NB4 (cell line): ENCODE measurements at regions not wholly inside any gene's neighbourhood (a gene's known extent, or its start where the extent isn't known, plus 50 kb on each side); places are given as distances from the start of the nearest gene placed in this dataset.
A peak's percentile ranks its signal among the peaks of the same experiment; 100 is the strongest.

Experiments
- DNase-seq: peaks from one replicate; pipeline ENCODE4 v3.0.0; 2010; ENCODE audit warnings: low read depth
- H3K4me3 ChIP-seq: one replicate; pipeline ENCODE4 v1.5.1; 2011; ENCODE audit warnings: mild to moderate bottlenecking, low read depth, low read length, moderate library complexity
- MYC ChIP-seq: IDR thresholded peaks from 2 replicates; pipeline ENCODE4 v1.6.1; 2011; ENCODE audit warnings: low read depth, low read length
- POLR2A ChIP-seq: IDR thresholded peaks from 2 replicates; pipeline ENCODE4 v1.6.1; 2011; ENCODE audit warnings: mild to moderate bottlenecking; ENCODE audit not compliant: insufficient read length; ENCODE audit errors: extremely low read depth
- TF ChIP-seq, protein P1 (sequence below): IDR thresholded peaks from 2 replicates; pipeline ENCODE4 v1.6.1; 2011; ENCODE audit warnings: low read depth, low read length
- TF ChIP-seq, protein P2 (sequence below): IDR thresholded peaks from one replicate; pipeline ENCODE4 v1.5.1; 2012; ENCODE audit warnings: low read depth, low read length

DNA sequence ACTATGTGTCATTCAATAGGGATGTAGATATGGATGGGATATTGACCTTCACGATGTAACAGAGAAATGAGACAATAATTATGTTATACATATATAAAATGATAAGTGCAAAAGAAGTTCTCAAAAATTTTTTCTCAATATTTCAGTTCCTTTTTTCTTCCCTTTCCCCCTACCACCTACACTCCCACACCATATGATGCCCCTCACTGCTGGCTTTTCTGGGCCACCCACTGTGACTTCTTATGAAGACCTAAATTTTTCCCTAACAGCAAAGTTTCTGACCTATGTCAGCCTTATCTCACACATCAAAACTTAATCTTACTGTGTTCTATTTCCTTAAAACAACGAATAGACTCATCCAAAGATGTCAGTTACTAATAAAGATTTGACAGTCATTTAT is 89.9 kb upstream of the MYLIP start:
- H3K4me3 ChIP-seq = no peak overlapping the region
- peak; percentile 24 for DNase-seq
- no peak for TF ChIP-seq MYC
- no peak for TF ChIP-seq POLR2A
- TF ChIP-seq, protein P1, sequence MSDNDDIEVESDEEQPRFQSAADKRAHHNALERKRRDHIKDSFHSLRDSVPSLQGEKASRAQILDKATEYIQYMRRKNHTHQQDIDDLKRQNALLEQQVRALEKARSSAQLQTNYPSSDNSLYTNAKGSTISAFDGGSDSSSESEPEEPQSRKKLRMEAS = no peak

DNA sequence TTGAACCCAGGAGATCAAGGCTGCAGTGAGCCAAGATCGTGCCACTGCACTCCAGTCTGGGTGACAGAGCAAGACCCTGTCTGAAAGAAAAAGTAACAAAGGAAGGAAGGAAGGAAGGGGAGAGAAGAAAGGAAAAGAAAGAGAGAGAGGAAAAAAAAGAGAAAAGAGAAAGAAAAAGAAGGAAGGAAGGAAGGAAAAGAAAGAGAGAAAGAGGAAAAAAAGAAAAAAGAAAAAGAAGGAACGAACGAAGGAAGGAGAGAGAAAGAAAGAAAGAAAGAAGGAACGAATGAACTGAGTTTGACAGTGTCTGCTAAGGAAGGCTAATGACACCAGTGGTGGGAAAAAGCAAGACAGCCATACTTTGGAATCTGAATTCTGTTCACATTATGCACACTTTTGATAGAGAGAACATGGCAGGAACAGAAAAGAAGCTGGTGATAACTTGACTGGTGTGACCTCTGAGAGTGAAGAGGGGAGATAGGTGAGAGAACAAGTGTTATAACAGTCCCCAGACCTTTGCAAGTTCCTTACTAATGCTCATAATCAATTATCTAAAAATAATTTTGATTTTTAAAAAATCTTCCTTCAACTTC is 93.3 kb upstream of the MYLIP start:
- TF ChIP-seq, protein P2, sequence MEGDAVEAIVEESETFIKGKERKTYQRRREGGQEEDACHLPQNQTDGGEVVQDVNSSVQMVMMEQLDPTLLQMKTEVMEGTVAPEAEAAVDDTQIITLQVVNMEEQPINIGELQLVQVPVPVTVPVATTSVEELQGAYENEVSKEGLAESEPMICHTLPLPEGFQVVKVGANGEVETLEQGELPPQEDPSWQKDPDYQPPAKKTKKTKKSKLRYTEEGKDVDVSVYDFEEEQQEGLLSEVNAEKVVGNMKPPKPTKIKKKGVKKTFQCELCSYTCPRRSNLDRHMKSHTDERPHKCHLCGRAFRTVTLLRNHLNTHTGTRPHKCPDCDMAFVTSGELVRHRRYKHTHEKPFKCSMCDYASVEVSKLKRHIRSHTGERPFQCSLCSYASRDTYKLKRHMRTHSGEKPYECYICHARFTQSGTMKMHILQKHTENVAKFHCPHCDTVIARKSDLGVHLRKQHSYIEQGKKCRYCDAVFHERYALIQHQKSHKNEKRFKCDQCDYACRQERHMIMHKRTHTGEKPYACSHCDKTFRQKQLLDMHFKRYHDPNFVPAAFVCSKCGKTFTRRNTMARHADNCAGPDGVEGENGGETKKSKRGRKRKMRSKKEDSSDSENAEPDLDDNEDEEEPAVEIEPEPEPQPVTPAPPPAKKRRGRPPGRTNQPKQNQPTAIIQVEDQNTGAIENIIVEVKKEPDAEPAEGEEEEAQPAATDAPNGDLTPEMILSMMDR = no peak
- no peak for TF ChIP-seq MYC
- TF ChIP-seq, protein P1 = no peak
- DNase-seq = no peak
- no peak overlapping the region for H3K4me3 ChIP-seq

DNA sequence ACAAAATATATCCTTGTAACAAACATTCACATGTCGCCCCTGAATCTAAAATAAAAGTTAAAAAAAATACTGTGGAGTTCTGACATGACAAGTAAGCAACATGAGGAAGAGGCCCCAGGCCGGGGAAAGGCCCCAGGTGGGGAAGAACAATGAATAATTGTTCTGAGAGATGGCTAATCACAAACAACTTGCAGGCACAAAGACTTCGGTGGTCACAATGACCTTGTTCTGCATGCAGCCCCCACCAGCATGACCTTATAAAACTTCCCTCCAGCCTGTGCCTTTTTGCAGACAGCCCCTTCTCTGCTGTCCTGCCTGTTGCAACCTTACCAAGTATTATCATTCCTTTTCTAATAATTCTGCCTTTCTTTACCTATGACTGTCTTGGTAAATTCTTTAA is 95.7 kb upstream of the MYLIP start:
- no peak for DNase-seq
- no peak overlapping the region for H3K4me3 ChIP-seq
- TF ChIP-seq, protein P1 = no peak
- TF ChIP-seq MYC (no peak), POLR2A (no peak)
- TF ChIP-seq, protein P2 = no peak

DNA sequence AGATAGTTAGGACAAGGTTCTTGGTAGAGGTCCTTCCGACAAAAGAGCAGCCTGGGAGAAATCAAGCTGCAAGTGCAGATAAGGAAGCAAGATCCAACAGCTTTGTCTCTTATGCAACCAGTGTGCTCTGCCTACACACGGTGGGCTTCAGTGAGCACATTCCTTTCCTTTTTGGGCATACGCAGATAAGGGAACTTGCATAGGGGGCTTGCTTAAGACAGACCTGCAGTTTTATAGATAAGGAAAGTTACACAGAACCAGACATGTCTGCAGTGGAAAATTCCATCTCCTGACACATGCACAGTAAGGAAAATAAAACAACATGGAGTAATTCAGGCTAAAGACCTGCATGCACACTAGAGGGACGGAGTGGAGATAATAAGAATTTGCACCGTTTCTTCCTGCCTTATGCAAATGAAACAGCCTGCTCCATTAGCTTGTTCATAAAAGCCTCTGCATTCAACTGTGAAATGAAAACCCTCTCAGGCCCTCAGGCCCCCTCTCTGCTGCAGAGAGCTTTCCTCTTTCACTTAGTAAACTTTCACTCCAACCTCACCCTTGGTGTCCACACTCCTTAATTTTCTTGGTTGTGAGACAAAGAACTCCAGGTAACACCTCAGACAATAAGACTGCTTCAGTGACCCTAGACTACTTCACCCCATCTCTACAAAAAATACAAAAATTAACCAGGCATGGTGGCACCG is 97.5 kb upstream of the MYLIP start:
- TF ChIP-seq MYC = no peak
- TF ChIP-seq, protein P2 = no peak
- TF ChIP-seq POLR2A = no peak
- TF ChIP-seq, protein P1 = no peak
- DNase-seq = peak; percentile 21
- no peak overlapping the region for H3K4me3 ChIP-seq

DNA sequence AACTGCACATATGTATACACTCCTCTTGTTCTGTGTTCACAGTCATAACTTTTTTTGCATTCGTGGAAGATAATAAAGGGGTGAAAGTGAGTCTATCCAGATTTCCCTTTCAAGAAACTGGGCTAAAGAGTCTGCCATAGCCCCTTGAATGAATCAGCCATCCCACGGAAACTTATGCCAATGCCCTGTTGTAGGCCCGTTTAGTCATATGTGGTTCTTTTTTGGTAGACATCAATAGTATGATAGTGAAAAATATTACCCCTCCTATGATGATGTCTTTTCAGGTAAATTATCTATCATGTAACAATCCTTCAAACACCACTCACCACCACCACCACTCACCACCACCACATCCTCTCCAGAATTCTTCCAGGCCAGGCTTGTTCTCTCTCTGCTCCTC is 99.9 kb upstream of the MYLIP start:
- TF ChIP-seq POLR2A (no peak), MYC (no peak)
- H3K4me3 ChIP-seq = no peak overlapping the region
- DNase-seq = no peak

DNA sequence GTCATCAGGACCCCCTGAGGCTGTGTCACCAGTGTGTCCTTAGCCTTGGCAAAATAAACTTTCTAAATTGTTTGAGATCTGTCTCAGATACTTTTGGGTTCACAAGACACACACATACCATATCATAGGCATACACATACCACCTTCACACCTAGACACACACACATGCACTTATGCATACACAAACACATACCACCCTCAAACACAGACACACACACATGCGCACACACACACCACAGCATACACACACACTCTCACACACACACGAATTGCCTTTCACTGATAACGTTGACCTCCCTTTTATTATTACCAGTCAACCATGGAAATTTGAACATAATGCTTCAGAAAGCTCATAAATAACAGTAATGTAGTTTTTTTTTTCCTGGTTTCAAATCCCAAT is 108.6 kb upstream of the MYLIP start:
- no peak for DNase-seq
- TF ChIP-seq, protein P1 = no peak
- TF ChIP-seq POLR2A (no peak), MYC (no peak)
- TF ChIP-seq, protein P2 = no peak
- H3K4me3 ChIP-seq = no peak overlapping the region
